ENCODE measurements at regions not wholly inside any gene's neighbourhood (a gene's known extent, or its start where the extent isn't known, plus 50 kb on each side); places are given as distances from the start of the nearest gene placed in this dataset.
"Not testable (repeated sequence)": the region's sequence is repeated elsewhere in the genome, so short reads cannot be mapped to it uniquely, and the experiment has no call there.

- Histone ChIP-seq H3K27me3 (ENCODE audit: insufficient read depth, low read length) (no peaks in the 10 kb centered on the region), H3K9me3 (ENCODE audit: insufficient read depth, low read depth, low read length) (no peaks in the 10 kb centered on the region)
- WGBS: 93% methylated on average over 2 of the region's 2 CpGs
These were observed 79.5 kb upstream of the TSC22D2 start for GRCh38 chr3:150328654-150329040.

DNA sequence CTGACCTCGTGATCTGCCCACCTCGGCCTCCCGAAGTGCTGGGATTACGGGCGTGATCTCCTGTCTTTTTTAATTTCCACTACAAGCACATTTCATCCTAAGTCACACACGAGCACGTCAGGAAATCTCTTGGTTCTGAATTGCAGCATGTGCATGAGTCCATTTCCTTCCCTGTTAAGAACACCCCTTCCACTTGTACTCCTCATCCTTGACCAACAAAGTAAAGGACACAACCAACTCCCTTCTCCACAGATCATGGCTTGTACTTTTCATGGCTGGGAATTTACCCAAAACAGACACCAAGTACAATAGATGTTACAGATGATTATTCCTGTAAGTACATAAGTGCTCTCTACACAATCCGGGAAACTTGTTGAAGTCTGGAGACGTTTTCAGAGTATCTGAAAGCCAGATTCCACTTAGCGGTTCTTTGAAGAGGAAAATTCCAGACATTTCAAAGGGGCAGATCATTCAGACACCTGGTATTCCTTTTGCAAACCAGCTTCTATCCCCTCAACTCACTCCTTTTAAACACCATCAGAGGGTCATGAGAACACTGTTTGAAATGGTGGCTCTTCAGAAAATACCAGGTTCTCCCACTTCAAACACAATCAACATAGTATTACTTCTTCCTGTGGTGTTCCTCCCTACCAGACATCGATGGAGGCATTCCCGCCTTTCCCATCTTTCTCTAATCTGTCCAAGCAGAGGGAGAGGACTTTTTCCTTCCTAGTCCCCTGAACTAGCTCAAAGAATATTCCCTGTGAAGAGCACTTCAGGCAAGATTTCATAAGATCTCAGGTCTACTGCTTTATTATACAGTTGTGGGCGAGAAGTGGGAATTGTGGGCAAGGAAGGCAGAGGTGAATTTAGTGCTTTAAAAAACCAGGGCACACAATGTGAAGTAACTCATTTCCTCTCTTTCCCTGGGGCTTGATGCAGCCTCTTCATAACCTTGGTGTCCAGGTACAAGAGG is 80.1 kb upstream of the TSC22D2 start:
- Histone ChIP-seq H3K9me3 (ENCODE audit: insufficient read depth, low read depth, low read length) (no peaks in the 10 kb centered on the region), H3K27me3 (ENCODE audit: insufficient read depth, low read length) (no peaks in the 10 kb centered on the region), H3K4me3 (ENCODE audit: low read length) (no peak overlapping the region), H3K36me3 (ENCODE audit: insufficient read depth, low read length) (no peaks in the 10 kb centered on the region), H3K9ac (ENCODE audit: low read depth, low read length) (no peak overlapping the region), H3K27ac (ENCODE audit: low read depth, low read length) (no peak overlapping the region), H3K4me1 (ENCODE audit: insufficient read depth, low read length) (peaks cover 12% of the 10 kb centered on the region; the same call in 1 of the 2 replicates)
- 94% methylated on average over 13 of the region's 13 CpGs for WGBS

More at GRCh38 chr3:150328654-150329040, 79.5 kb upstream of the TSC22D2 start:
- Histone ChIP-seq H3K4me1 (ENCODE audit: insufficient read depth, low read length) (peaks cover 19% of the 10 kb centered on the region), H3K27ac (ENCODE audit: low read depth, low read length) (no peak overlapping the region), H3K36me3 (ENCODE audit: insufficient read depth, low read length) (no peaks in the 10 kb centered on the region), H3K4me3 (ENCODE audit: low read length) (no peak overlapping the region), H3K9ac (ENCODE audit: low read depth, low read length) (no peak overlapping the region)

GRCh38 chr3:150324788-150325187 is 83.3 kb upstream of the TSC22D2 start:
- Histone ChIP-seq H3K4me1 (ENCODE audit: insufficient read depth, low read length) (peaks cover 11% of the 10 kb centered on the region; the same call in 1 of the 2 replicates), H3K27me3 (ENCODE audit: insufficient read depth, low read length) (no peaks in the 10 kb centered on the region), H3K4me3 (ENCODE audit: low read length) (no peak overlapping the region), H3K9me3 (ENCODE audit: insufficient read depth, low read depth, low read length) (0 out of 2 replicates have a peak, but pooled peaks cover 2% of the 10 kb centered on the region), H3K9ac (ENCODE audit: low read depth, low read length) (no peak overlapping the region), H3K27ac (ENCODE audit: low read depth, low read length) (no peak overlapping the region), H3K36me3 (ENCODE audit: insufficient read depth, low read length) (no peaks in the 10 kb centered on the region)
- WGBS: 88% methylated on average over 4 of the region's 4 CpGs

DNA sequence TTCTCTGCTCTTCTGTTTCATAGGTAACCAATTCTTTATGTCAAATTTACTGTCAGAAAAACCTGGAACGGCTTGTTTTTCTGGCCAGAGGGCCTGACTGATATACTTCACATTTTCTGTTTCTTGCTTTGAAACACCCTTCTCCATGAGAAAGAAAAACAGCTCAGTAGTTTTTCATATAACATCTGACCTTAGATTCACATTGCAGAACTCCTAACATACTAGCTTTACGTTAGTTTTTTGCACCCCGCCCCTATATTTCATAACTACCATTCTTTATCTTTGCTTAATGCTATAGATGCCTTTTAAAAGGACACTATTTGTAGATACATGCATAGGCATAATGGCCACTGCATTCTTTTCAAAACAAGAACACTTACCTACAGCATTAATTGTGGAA is 83.9 kb upstream of the TSC22D2 start:
- Histone ChIP-seq H3K27ac (ENCODE audit: low read depth, low read length) (no peak overlapping the region), H3K9me3 (ENCODE audit: insufficient read depth, low read depth, low read length) (0 out of 2 replicates have a peak, but pooled peaks cover 2% of the 10 kb centered on the region), H3K36me3 (ENCODE audit: insufficient read depth, low read length) (no peaks in the 10 kb centered on the region), H3K9ac (ENCODE audit: low read depth, low read length) (no peak overlapping the region), H3K4me1 (ENCODE audit: insufficient read depth, low read length) (peaks cover 11% of the 10 kb centered on the region; the same call in 1 of the 2 replicates), H3K27me3 (ENCODE audit: insufficient read depth, low read length) (no peaks in the 10 kb centered on the region), H3K4me3 (ENCODE audit: low read length) (no peak overlapping the region)
- WGBS: 96% methylated on average over 3 of the region's 3 CpGs

DNA sequence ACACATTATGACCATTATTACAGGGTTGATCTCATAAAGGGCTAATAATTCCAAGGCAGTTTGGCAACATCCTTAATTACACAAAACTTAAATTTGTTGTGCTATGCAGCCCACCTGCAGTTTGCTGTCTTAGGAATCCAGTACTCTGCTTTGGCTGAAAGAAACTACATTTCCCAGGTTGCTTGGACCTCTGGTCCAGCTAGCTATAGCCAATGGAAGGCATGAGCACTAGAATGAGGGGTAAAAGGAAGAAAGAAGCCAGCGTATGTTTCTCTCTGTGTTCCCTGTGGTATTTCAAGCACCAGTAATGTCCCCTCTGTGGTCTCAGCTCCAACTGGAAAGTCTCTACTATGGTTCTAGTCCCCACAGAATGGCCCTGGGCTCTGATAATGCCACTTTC is 84.3 kb upstream of the TSC22D2 start:
- 79% methylated on average over 1 of the region's 1 CpG for WGBS
- H3K27me3 ChIP-seq (ENCODE audit: insufficient read depth, low read length): no peaks in the 10 kb centered on the region
- H3K4me3 ChIP-seq (ENCODE audit: low read length): no peak overlapping the region
- H3K9ac ChIP-seq (ENCODE audit: low read depth, low read length): no peak overlapping the region
- H3K4me1 ChIP-seq (ENCODE audit: insufficient read depth, low read length): peaks cover 10% of the 10 kb centered on the region; the same call in 1 of the 2 replicates
- H3K36me3 ChIP-seq (ENCODE audit: insufficient read depth, low read length): no peaks in the 10 kb centered on the region
- no peak overlapping the region for H3K27ac ChIP-seq (ENCODE audit: low read depth, low read length)
- 0 out of 2 replicates have a peak, but pooled peaks cover 2% of the 10 kb centered on the region for H3K9me3 ChIP-seq (ENCODE audit: insufficient read depth, low read depth, low read length)

DNA sequence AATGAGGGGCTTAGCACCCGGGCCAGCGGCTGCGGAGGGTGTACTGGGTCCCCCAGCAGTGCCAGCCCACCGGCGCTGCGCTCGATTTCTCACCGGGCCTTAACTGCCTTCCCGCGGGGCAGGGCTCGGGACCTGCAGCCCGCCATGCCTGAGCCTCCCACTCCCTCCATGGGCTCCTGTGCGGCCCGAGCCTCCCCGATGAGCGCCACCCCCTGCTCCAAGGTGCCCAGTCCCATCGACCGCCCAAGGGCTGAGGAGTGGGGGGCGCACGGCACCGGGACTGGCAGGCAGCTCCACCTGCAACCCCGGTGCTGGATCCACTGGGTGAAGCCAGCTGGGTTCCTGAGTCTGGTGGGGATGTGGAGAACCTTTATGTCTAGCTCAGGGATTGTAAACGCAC is 85.0 kb upstream of the TSC22D2 start:
- H3K27ac ChIP-seq (ENCODE audit: low read depth, low read length); H3K4me3 ChIP-seq (ENCODE audit: low read length); H3K36me3 ChIP-seq (ENCODE audit: insufficient read depth, low read length); H3K9ac ChIP-seq (ENCODE audit: low read depth, low read length); H3K27me3 ChIP-seq (ENCODE audit: insufficient read depth, low read length); H3K4me1 ChIP-seq (ENCODE audit: insufficient read depth, low read length); H3K9me3 ChIP-seq (ENCODE audit: insufficient read depth, low read depth, low read length): not testable (repeated sequence)
- 96% methylated on average over 23 of the region's 23 CpGs for WGBS

GRCh38 chr3:150320971-150321370 is 87.1 kb upstream of the TSC22D2 start:
- no CpG with 5 or more reads among the region's 1 CpG for WGBS
- not testable (repeated sequence) for H3K4me1 ChIP-seq (ENCODE audit: insufficient read depth, low read length); H3K9me3 ChIP-seq (ENCODE audit: insufficient read depth, low read depth, low read length); H3K4me3 ChIP-seq (ENCODE audit: low read length); H3K27me3 ChIP-seq (ENCODE audit: insufficient read depth, low read length); H3K9ac ChIP-seq (ENCODE audit: low read depth, low read length); H3K36me3 ChIP-seq (ENCODE audit: insufficient read depth, low read length); H3K27ac ChIP-seq (ENCODE audit: low read depth, low read length)

- Histone ChIP-seq H3K27ac (ENCODE audit: low read depth, low read length) (no peak overlapping the region), H3K4me1 (ENCODE audit: insufficient read depth, low read length) (0 out of 2 replicates have a peak, but pooled peaks cover 6% of the 10 kb centered on the region), H3K36me3 (ENCODE audit: insufficient read depth, low read length) (no peaks in the 10 kb centered on the region), H3K9ac (ENCODE audit: low read depth, low read length) (no peak overlapping the region), H3K27me3 (ENCODE audit: insufficient read depth, low read length) (no peaks in the 10 kb centered on the region), H3K4me3 (ENCODE audit: low read length) (no peak overlapping the region), H3K9me3 (ENCODE audit: insufficient read depth, low read depth, low read length) (0 out of 2 replicates have a peak, but pooled peaks cover 2% of the 10 kb centered on the region)
These were observed 88.2 kb upstream of the TSC22D2 start for GRCh38 chr3:150319900-150320299.

DNA sequence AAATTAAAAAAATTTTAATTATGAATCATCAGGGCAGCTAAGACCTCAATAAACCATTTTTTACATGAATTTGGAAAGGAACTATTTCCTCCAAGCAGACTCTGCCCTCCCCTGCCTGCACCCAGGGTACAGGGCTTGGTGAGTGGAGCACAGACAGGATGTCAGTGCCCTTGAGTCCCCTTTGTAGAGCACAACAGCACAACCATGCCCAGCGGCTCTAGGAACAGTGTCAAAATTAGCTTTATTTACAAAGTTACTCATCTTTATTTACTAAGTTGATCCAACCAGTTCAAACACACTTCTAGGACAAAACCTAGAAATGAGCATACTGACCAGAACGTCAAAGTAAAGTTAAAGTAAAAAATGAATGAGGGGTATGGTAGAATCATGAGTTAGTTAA is 90.6 kb upstream of the TSC22D2 start:
- Histone ChIP-seq H3K9ac (ENCODE audit: low read depth, low read length) (no peak overlapping the region), H3K9me3 (ENCODE audit: insufficient read depth, low read depth, low read length) (0 out of 2 replicates have a peak, but pooled peaks cover 2% of the 10 kb centered on the region), H3K4me1 (ENCODE audit: insufficient read depth, low read length) (0 out of 2 replicates have a peak, but pooled peaks cover 6% of the 10 kb centered on the region), H3K27ac (ENCODE audit: low read depth, low read length) (no peak overlapping the region), H3K36me3 (ENCODE audit: insufficient read depth, low read length) (no peaks in the 10 kb centered on the region), H3K27me3 (ENCODE audit: insufficient read depth, low read length) (no peaks in the 10 kb centered on the region), H3K4me3 (ENCODE audit: low read length) (no peak overlapping the region)
- 81% methylated on average over 1 of the region's 2 CpGs for WGBS

- 0 out of 2 replicates have a peak, but pooled peaks cover 2% of the 10 kb centered on the region for H3K9me3 ChIP-seq (ENCODE audit: insufficient read depth, low read depth, low read length)
- no peak overlapping the region for H3K27ac ChIP-seq (ENCODE audit: low read depth, low read length)
- 0 out of 2 replicates have a peak, but pooled peaks cover 6% of the 10 kb centered on the region for H3K4me1 ChIP-seq (ENCODE audit: insufficient read depth, low read length)
- H3K4me3 ChIP-seq (ENCODE audit: low read length): no peak overlapping the region
- WGBS: 55% methylated on average over 1 of the region's 1 CpG
- no peak overlapping the region for H3K9ac ChIP-seq (ENCODE audit: low read depth, low read length)
- H3K27me3 ChIP-seq (ENCODE audit: insufficient read depth, low read length): no peaks in the 10 kb centered on the region
- no peaks in the 10 kb centered on the region for H3K36me3 ChIP-seq (ENCODE audit: insufficient read depth, low read length)
These were observed 92.4 kb upstream of the TSC22D2 start for GRCh38 chr3:150315721-150316120.

DNA sequence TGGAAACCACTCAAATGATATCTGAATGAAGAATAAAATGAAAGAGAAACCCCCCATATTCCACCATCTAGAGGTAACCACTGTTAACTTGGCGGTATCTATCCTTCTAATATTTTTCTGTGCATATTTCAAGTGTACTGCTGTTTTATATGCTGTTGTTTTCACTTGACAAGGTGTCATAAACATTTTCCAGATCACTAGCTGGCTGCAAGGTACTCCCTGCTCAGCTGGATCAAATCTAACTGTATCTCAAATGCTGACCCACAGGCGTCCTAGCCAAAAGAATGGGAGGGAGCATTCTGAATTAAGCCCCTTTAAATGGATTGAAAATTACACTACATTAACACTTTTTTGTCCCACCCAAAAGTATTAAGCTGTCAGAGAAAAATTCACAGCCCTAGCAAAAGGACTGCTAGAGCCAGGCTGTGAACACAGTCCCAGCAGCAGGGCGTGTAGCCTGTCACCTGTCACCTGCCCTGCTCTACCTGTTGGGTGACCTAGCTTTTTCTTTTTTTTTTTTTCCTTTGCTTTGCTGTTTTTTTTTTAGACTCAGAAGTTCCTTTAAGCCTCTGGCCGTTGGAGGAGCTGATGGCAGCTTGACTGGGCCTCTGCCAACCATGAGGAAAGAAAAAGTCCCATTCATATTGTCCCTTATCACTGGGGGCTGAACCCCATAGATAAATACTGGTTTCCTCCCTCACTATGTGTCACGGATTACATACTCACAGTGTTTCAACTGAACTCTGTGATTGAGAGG is 93.7 kb upstream of the TSC22D2 start:
- Histone ChIP-seq H3K27me3 (ENCODE audit: insufficient read depth, low read length) (no peaks in the 10 kb centered on the region), H3K27ac (ENCODE audit: low read depth, low read length) (no peak overlapping the region), H3K9me3 (ENCODE audit: insufficient read depth, low read depth, low read length) (no peaks in the 10 kb centered on the region), H3K9ac (ENCODE audit: low read depth, low read length) (no peak overlapping the region), H3K4me1 (ENCODE audit: insufficient read depth, low read length) (0 out of 2 replicates have a peak, but pooled peaks cover 6% of the 10 kb centered on the region), H3K4me3 (ENCODE audit: low read length) (no peak overlapping the region), H3K36me3 (ENCODE audit: insufficient read depth, low read length) (no peaks in the 10 kb centered on the region)
- 85% methylated on average over 5 of the region's 5 CpGs for WGBS

Measured in HUES64 (cell line).